Nephron (organoid): ENCODE measurements at regions not wholly inside any gene's neighbourhood (a gene's known extent, or its start where the extent isn't known, plus 50 kb on each side); places are given as distances from the start of the nearest gene placed in this dataset.

Experiments
- H3K27ac Mint-ChIP-seq, 3 experiments: 2 replicates each; pipeline ENCODE4 v1.8.0; 2020; ENCODE audit warnings: mixed read lengths in 3 of 3, mild to moderate bottlenecking in 2 of 3, moderate library complexity in 1 of 3
- H3K27me3 Mint-ChIP-seq: 2 replicates; pipeline ENCODE4 v1.8.0; 2021; ENCODE audit warnings: low read depth, mild to moderate bottlenecking, moderate library complexity, mixed read lengths
- H3K36me3 Mint-ChIP-seq: 2 replicates; pipeline ENCODE4 v1.8.0; 2020; ENCODE audit warnings: low read depth, mixed read lengths
- H3K4me1 Mint-ChIP-seq: 2 replicates; pipeline ENCODE4 v1.8.0; 2020; ENCODE audit warnings: mixed read lengths
- H3K4me3 Mint-ChIP-seq, 3 experiments: 2 replicates each; pipeline ENCODE4 v1.8.0; 2020; ENCODE audit warnings: mild to moderate bottlenecking in 3 of 3, mixed read lengths in 3 of 3, moderate library complexity in 2 of 3
- H3K9me3 Mint-ChIP-seq: 2 replicates; pipeline ENCODE4 v1.8.0; 2020; ENCODE audit warnings: mixed read lengths
- TF ChIP-seq, protein P1 (sequence below), 3 experiments: fragments of 200-600 bp; sonication (generic); IDR thresholded peaks; one replicate each; pipeline ENCODE4 v1.5.0; 2021; ENCODE audit warnings: antibody characterized with exemption in 3 of 3; ENCODE audit not compliant: unreplicated experiment in 3 of 3

DNA sequence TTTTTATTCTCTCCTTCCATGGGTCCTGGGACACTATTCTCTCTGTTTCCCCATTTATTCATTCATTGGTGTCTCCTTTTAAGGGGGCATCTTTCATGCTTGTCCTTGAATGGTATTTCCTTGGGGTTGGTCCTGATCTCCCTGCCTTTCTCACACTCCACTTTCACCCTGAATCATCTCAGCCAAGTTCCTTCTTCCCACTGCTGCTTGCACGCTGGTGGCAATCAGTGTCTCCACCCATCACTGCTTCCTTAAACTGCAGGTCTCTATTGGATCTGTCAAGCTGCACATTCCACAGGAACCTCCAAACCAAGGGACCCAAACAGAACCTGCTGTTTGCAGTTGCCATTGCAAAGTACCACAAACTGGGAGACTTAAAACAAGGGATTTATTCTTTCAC, 89.3 kb upstream of the SDK2 start:
- Mint-ChIP-seq H3K4me3 (no peak overlapping the region), H3K9me3 (peaks cover 24% of the 10 kb centered on the region), H3K36me3 (no peaks in the 10 kb centered on the region), H3K27me3 (peaks cover 50% of the 10 kb centered on the region), H3K27ac (no peak overlapping the region), H3K4me1 (peaks cover 1% of the 10 kb centered on the region)
- TF ChIP-seq, protein P1, sequence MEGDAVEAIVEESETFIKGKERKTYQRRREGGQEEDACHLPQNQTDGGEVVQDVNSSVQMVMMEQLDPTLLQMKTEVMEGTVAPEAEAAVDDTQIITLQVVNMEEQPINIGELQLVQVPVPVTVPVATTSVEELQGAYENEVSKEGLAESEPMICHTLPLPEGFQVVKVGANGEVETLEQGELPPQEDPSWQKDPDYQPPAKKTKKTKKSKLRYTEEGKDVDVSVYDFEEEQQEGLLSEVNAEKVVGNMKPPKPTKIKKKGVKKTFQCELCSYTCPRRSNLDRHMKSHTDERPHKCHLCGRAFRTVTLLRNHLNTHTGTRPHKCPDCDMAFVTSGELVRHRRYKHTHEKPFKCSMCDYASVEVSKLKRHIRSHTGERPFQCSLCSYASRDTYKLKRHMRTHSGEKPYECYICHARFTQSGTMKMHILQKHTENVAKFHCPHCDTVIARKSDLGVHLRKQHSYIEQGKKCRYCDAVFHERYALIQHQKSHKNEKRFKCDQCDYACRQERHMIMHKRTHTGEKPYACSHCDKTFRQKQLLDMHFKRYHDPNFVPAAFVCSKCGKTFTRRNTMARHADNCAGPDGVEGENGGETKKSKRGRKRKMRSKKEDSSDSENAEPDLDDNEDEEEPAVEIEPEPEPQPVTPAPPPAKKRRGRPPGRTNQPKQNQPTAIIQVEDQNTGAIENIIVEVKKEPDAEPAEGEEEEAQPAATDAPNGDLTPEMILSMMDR (IDR thresholded peaks at IDR 0.05; ENCODE audit: unreplicated experiment in 3 of 3), result no peak

DNA sequence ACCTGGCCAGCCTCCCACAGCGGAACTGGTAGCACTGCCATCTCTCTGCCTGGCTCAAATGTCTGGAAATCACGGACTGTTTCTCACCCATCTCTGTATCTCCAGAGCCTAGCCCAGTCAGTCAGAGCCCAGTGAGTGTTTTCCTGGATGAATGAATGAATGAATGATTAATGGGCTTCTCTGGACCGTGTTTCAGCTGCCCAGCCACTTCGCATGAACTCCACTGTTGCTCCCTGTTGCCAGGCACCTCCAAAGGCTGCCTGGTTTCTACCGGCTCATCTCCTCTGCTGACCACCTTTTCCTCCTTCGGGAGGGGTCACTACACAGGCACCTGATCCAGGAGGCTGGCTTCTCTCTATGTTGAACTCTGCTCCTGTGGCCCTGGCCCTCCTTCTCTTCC, 91.0 kb upstream of the SDK2 start:
- Mint-ChIP-seq H3K4me1 (peaks cover 18% of the 10 kb centered on the region), H3K4me3 (no peak overlapping the region), H3K36me3 (no peaks in the 10 kb centered on the region), H3K27me3 (peaks cover 61% of the 10 kb centered on the region), H3K9me3 (peaks cover 21% of the 10 kb centered on the region), H3K27ac (no peak overlapping the region)
- TF ChIP-seq, protein P1 (IDR thresholded peaks at IDR 0.05; ENCODE audit: unreplicated experiment in 3 of 3), result no peak

DNA sequence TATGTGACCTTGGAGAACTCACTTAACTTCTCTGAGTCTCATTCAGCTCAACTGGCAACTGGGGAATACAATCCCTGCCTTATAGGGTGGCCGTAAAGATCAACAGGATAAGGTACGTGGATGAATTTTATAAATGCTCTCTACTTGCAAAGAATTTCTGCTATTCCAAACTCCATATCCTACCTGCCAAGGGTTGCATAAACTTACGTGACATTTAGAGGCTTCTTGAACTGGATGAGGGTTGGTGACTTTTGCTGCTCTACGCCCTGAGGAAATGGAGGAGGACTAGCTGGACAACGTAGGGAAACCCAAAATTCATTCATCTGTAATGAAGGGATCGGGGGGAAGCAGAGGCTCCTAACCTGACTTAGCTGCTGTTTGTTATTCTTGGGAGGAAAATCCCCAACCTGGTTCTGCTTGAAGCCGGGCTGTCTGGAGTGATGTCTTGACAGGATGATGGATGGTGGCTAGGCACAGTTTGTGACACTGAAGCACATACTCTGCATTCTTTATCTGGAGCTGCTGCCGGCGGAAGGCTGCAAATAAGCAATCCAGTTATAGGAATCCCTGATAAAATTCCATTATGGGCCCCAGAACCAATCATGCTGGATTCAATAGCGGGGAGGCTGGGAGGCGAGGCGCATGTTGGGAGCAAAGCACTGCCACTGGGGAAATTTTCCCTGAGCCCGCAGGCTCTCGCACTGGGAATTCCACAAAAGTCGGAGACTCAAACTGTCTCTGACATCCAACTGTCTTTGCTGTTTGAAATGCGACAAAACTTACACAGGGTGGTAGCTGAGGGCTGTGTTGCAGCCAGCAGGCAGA, 94.7 kb upstream of the SDK2 start:
- TF ChIP-seq, protein P1 (IDR thresholded peaks at IDR 0.05; ENCODE audit: unreplicated experiment in 3 of 3), result no peak
- H3K27me3 Mint-ChIP-seq, result peaks cover 70% of the 10 kb centered on the region
- H3K27ac Mint-ChIP-seq, result no peak overlapping the region
- no peak overlapping the region for H3K4me3 Mint-ChIP-seq
- H3K4me1 Mint-ChIP-seq, result peaks cover 33% of the 10 kb centered on the region
- no peaks in the 10 kb centered on the region for H3K36me3 Mint-ChIP-seq
- H3K9me3 Mint-ChIP-seq, result no peaks in the 10 kb centered on the region

DNA sequence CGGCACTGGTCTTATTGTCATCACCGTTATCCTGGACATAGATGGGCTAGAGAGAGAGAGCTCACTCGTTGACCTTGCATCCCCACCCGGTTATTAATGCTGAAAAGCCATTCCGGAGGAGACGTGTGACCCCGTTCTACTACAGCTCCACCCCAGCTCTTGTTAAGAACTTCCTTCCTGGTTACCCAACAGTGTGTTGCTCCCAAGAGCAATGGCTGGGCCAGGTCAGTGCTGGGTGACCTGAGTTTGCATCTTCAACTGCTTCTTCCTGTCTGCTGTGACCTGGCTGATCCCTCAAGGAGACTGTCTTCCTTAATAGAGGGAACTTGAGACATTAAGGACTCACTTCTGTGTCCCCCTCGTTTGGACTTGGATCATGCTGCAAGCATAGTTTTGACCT, 96.1 kb upstream of the SDK2 start:
- peaks cover 43% of the 10 kb centered on the region for H3K4me1 Mint-ChIP-seq
- no peaks in the 10 kb centered on the region for H3K9me3 Mint-ChIP-seq
- no peak overlapping the region for H3K4me3 Mint-ChIP-seq
- TF ChIP-seq, protein P1 (IDR thresholded peaks at IDR 0.05; ENCODE audit: unreplicated experiment in 3 of 3), result no peak
- peaks cover 74% of the 10 kb centered on the region for H3K27me3 Mint-ChIP-seq
- no peaks in the 10 kb centered on the region for H3K36me3 Mint-ChIP-seq
- no peak overlapping the region for H3K27ac Mint-ChIP-seq

DNA sequence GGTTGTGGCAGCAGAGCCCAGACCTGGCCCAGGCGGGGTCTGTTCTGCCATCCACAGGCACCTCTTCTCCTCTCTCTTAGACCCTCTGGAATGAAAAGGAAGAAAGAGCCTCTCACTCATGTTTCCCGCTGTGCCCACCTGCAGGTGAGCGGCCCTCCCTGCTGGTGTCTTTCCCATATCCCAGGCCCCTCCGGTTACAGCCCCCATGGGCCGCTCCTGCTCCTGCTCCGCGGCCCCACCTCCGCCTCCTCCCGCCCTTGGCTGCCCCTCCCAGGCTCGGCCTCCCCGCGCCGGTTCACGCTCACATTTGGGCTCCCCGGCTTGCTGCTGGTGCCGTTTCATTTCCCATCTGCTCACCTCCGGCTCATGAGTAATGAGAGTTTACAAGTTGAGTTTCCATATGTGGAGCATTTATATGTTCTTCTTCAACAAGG, 98.7 kb upstream of the SDK2 start:
- Mint-ChIP-seq H3K4me3 (no peak overlapping the region), H3K36me3 (no peaks in the 10 kb centered on the region), H3K27me3 (peaks cover 75% of the 10 kb centered on the region), H3K9me3 (no peaks in the 10 kb centered on the region), H3K27ac (peak overlapping the region in 1 of 3 experiments; percentile 55), H3K4me1 (peaks cover 48% of the 10 kb centered on the region)
- TF ChIP-seq, protein P1 (IDR thresholded peaks at IDR 0.05; ENCODE audit: unreplicated experiment in 3 of 3), result no peak
